SK-N-SH (cell line): ENCODE measurements at regions not wholly inside any gene's neighbourhood (a gene's known extent, or its start where the extent isn't known, plus 50 kb on each side); places are given as distances from the start of the nearest gene placed in this dataset.

Experiments
- CTCF ChIA-PET: fragments of 300-600, 350-600 bp; formaldehyde crosslinking; extraction: SDS; loops from one replicate; lab custom pipeline; 2021; lab: Yijun Ruan, JAX
- POLR2A ChIA-PET: fragments of 350-600 bp; sonication (Branson Sonifier 250); formaldehyde crosslinking; extraction: SDS; loops from one replicate; lab custom pipeline; 2020; ENCODE audit warnings: antibody characterized with exemption, inconsistent platforms; lab: Yijun Ruan, JAX
- DNase-seq: peaks from one replicate; pipeline ENCODE4 v3.0.0; 2012
- H2AFZ ChIP-seq: fragments of 200-600 bp; sonication (generic); 2 replicates; pipeline ENCODE4 v1.8.1; 2016; ENCODE audit warnings: antibody characterized with exemption, mild to moderate bottlenecking, low read depth
- H3F3A ChIP-seq: fragments of 200-600 bp; sonication (generic); replicated peaks from 2 replicates; pipeline ENCODE3; 2016; ENCODE audit warnings: antibody characterized with exemption, mild to moderate bottlenecking; ENCODE audit not compliant: insufficient read depth
- H3K27ac ChIP-seq, 2 experiments: fragments of 200-500 bp in 1 of 2; fragments of 200-600 bp in 1 of 2; sonication (Bioruptor generic) in 1 of 2; sonication (generic), shearing (Covaris generic) in 1 of 2; 2 replicates each; pipeline versions ENCODE4 v1.5.1 to v1.6.1; 2014 to 2016; ENCODE audit warnings: low read depth in 2 of 2, inconsistent platforms in 1 of 2, low read length in 1 of 2, mild to moderate bottlenecking in 1 of 2, mixed read lengths in 1 of 2
- H3K27me3 ChIP-seq: fragments of 200-600 bp; sonication (generic), shearing (Covaris generic); 2 replicates; pipeline ENCODE4 v1.6.1; 2016; ENCODE audit warnings: mixed run types; ENCODE audit not compliant: insufficient read depth
- H3K36me3 ChIP-seq, 2 experiments: fragments of 200-500 bp in 1 of 2; fragments of 200-600 bp in 1 of 2; sonication (Bioruptor generic) in 1 of 2; sonication (generic) in 1 of 2; replicated peaks in 1 of 2; 2 replicates each; pipeline versions ENCODE3 to v1.5.1; 2014 to 2016; ENCODE audit warnings: low read length in 1 of 2, mild to moderate bottlenecking in 1 of 2; ENCODE audit not compliant: insufficient read depth in 2 of 2, control insufficient read depth in 1 of 2
- H3K4me1 ChIP-seq, 2 experiments: fragments of 200-500 bp in 1 of 2; fragments of 200-600 bp in 1 of 2; sonication (Bioruptor generic) in 1 of 2; sonication (generic), shearing (Covaris generic) in 1 of 2; 2 replicates each; pipeline versions ENCODE4 v1.5.1 to v1.6.1; 2014 to 2016; ENCODE audit warnings: low read depth in 1 of 2, low read length in 1 of 2, mixed run types in 1 of 2; ENCODE audit not compliant: insufficient read depth in 2 of 2, control insufficient read depth in 1 of 2
- H3K4me2 ChIP-seq: fragments of 200-600 bp; sonication (generic), shearing (Covaris generic); 2 replicates; pipeline ENCODE4 v1.6.1; 2017; ENCODE audit warnings: mixed run types
- H3K4me3 ChIP-seq, 2 experiments: fragments of 200-500 bp in 1 of 2; fragments of 200-600 bp in 1 of 2; sonication (Bioruptor generic) in 1 of 2; sonication (generic), shearing (Covaris generic) in 1 of 2; 2 replicates each; pipeline versions ENCODE4 v1.5.1 to v1.8.1; 2014 to 2016; ENCODE audit warnings: low read depth in 2 of 2, inconsistent platforms in 1 of 2, low read length in 1 of 2, mild to moderate bottlenecking in 1 of 2, mixed read lengths in 1 of 2, moderate library complexity in 1 of 2
- H3K79me2 ChIP-seq: fragments of 200-600 bp; sonication (generic); 2 replicates; pipeline ENCODE4 v1.8.1; 2017; ENCODE audit warnings: mild to moderate bottlenecking; ENCODE audit not compliant: insufficient read depth
- H3K9ac ChIP-seq: fragments of 200-600 bp; sonication (generic); 2 replicates; pipeline ENCODE4 v1.6.1; 2017; ENCODE audit warnings: mixed run types
- H3K9me2 ChIP-seq: fragments of 200-600 bp; sonication (generic); 2 replicates; pipeline ENCODE4 v1.6.1; 2017; ENCODE audit warnings: mixed run types
- H3K9me3 ChIP-seq: fragments of 200-600 bp; sonication (generic); 2 replicates; pipeline ENCODE4 v1.6.1; 2017; ENCODE audit warnings: mixed run types, mild to moderate bottlenecking, moderate library complexity
- H4K20me1 ChIP-seq: fragments of 200-600 bp; sonication (generic); 2 replicates; pipeline ENCODE4 v1.6.1; 2017; ENCODE audit warnings: mild to moderate bottlenecking, mixed run types; ENCODE audit not compliant: insufficient read depth
- CHD2 ChIP-seq: fragments of 150-350 bp; IDR thresholded peaks from 2 replicates; pipeline ENCODE4 v1.6.1; 2018; ENCODE audit warnings: low read length; ENCODE audit not compliant: partially characterized antibody
- FOSL2 ChIP-seq: IDR thresholded peaks from 2 replicates; pipeline ENCODE4 v1.4.0; 2012; ENCODE audit warnings: low read depth, mild to moderate bottlenecking, moderate library complexity, borderline replicate concordance
- FOXJ3 ChIP-seq: sonication (generic); formaldehyde crosslinking; IDR thresholded peaks from 2 replicates; pipeline ENCODE4 v1.5.1; 2020; ENCODE audit warnings: mild to moderate bottlenecking, missing genetic modification reagents
- MEF2A ChIP-seq: IDR thresholded peaks from 2 replicates; pipeline ENCODE4 v1.4.0; 2012; ENCODE audit warnings: low read depth, borderline replicate concordance
- MXI1 ChIP-seq: IDR thresholded peaks from 2 replicates; pipeline ENCODE4 v1.6.1; 2012; ENCODE audit warnings: mild to moderate bottlenecking, low read depth, low read length, improper control_type of control experiment
- POLR2AphosphoS5 ChIP-seq: IDR thresholded peaks from 2 replicates; pipeline ENCODE4 v1.6.1; 2012; ENCODE audit warnings: low read depth, low read length
- RAD21 ChIP-seq: IDR thresholded peaks from 2 replicates; pipeline ENCODE4 v1.6.1; 2012; ENCODE audit warnings: mild to moderate bottlenecking, low read length
- REST ChIP-seq: IDR thresholded peaks from 2 replicates; pipeline ENCODE4 v1.6.1; 2012; ENCODE audit warnings: mild to moderate bottlenecking, low read depth, low read length, moderate library complexity
- TAF1 ChIP-seq: IDR thresholded peaks from 2 replicates; pipeline ENCODE4 v1.6.1; 2012; ENCODE audit warnings: low read depth, mild to moderate bottlenecking, low read length, moderate library complexity, borderline replicate concordance
- WGBS: methylation state at CpG from one replicate; pipeline ENCODE4 v1.1.6; 2017; ENCODE audit warnings: low lambda C conversion rate; 5-methylcytosine and 5-hydroxymethylcytosine counted together
- TF ChIP-seq, protein P1 (sequence below): fragments of 200-600 bp; sonication (generic); IDR thresholded peaks from 2 replicates; pipeline ENCODE4 v1.6.1; 2017; ENCODE audit warnings: antibody characterized with exemption, mild to moderate bottlenecking, moderate library complexity
- TF ChIP-seq, protein P2 (sequence below): IDR thresholded peaks from 2 replicates; pipeline ENCODE4 v1.4.0; 2012; ENCODE audit warnings: low read depth, borderline replicate concordance
- TF ChIP-seq, protein P3 (sequence below): IDR thresholded peaks from 2 replicates; pipeline ENCODE4; 2012

- Histone ChIP-seq H3K4me3 (no peak overlapping the region), H4K20me1 (no peaks in the 10 kb centered on the region), H3K9ac (no peak overlapping the region), H3K36me3 (no peaks in the 10 kb centered on the region), H3K9me3 (no peaks in the 10 kb centered on the region), H3K27ac (no peak overlapping the region), H3F3A (no peaks in the 10 kb centered on the region), H3K27me3 (no peaks in the 10 kb centered on the region), H2AFZ (no peak overlapping the region), H3K4me1 (peaks cover 0 to 3% of the 10 kb centered on the region in 2 experiments; a peak in 2 of 4 replicates), H3K4me2 (no peak overlapping the region), H3K79me2 (no peaks in the 10 kb centered on the region), H3K9me2 (no peaks in the 10 kb centered on the region)
- TF ChIP-seq MEF2A (no peak), TAF1 (no peak), RAD21 (no peak)
- TF ChIP-seq, protein P1, sequence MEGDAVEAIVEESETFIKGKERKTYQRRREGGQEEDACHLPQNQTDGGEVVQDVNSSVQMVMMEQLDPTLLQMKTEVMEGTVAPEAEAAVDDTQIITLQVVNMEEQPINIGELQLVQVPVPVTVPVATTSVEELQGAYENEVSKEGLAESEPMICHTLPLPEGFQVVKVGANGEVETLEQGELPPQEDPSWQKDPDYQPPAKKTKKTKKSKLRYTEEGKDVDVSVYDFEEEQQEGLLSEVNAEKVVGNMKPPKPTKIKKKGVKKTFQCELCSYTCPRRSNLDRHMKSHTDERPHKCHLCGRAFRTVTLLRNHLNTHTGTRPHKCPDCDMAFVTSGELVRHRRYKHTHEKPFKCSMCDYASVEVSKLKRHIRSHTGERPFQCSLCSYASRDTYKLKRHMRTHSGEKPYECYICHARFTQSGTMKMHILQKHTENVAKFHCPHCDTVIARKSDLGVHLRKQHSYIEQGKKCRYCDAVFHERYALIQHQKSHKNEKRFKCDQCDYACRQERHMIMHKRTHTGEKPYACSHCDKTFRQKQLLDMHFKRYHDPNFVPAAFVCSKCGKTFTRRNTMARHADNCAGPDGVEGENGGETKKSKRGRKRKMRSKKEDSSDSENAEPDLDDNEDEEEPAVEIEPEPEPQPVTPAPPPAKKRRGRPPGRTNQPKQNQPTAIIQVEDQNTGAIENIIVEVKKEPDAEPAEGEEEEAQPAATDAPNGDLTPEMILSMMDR = no peak
- CTCF ChIA-PET = interaction anchor here (0.6 kb wide), 1 partner anchor 40 kb away, joined by 3 read pairs; no protein-coding TSS in a partner anchor
- DNase-seq = no peak
- 24% methylated on average over 5 of the region's 5 CpGs for WGBS
- POLR2A ChIA-PET = no interaction called here
Observed at GRCh38 chr7:25809441-25809840, 342.6 kb upstream of the NFE2L3 start.

DNA sequence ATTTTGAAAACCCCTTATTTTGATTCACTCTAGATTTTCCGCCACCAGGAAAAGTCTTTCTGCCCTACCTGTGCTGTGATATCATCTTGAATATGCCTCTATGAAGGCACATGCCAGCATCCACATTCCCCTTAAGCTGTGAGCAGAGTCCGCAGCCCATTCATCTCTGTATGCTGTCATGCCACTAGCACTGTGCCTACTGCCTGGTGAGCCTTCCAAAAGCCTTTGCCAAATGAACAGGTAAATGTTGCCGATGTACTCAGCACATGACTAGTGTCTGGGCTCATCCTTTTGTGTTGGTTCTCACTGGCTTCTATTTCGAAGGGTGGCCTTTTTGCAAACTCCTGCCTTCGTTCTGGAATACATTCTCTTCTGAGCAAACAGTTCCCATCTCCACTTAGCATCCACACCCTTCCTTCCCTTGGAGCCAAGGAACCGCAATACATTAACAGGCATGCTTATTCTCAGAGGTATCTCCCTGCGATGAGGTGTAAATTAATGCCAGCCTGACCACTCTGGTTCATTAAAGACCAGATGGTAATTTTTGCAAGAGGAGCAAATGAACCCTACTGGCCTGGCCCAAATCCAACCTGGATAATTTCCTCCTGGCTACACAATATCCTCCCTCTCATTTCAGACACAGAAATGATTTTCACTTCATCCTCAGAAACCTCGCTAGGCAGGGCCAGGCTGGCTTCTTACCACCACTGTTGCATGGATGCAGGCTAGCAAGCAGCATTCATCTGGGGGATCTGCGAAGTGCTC, 339.7 kb upstream of the NFE2L3 start:
- POLR2A ChIA-PET = no interaction called here
- WGBS = 30% methylated on average over 9 of the region's 9 CpGs

More for the DNA sequence above, 339.7 kb upstream of the NFE2L3 start:
- DNase-seq = no peak
- Histone ChIP-seq H3K27me3 (no peaks in the 10 kb centered on the region), H3K79me2 (no peaks in the 10 kb centered on the region), H4K20me1 (no peaks in the 10 kb centered on the region), H2AFZ (no peak overlapping the region), H3F3A (no peaks in the 10 kb centered on the region), H3K4me2 (no peak overlapping the region), H3K9me2 (no peaks in the 10 kb centered on the region), H3K9me3 (no peaks in the 10 kb centered on the region), H3K27ac (no peak overlapping the region), H3K4me3 (no peak overlapping the region), H3K9ac (no peak overlapping the region), H3K4me1 (no peaks in the 10 kb centered on the region; a peak in 2 of 4 replicates), H3K36me3 (no peaks in the 10 kb centered on the region)
- TF ChIP-seq REST = no peak
- TF ChIP-seq, protein P2, sequence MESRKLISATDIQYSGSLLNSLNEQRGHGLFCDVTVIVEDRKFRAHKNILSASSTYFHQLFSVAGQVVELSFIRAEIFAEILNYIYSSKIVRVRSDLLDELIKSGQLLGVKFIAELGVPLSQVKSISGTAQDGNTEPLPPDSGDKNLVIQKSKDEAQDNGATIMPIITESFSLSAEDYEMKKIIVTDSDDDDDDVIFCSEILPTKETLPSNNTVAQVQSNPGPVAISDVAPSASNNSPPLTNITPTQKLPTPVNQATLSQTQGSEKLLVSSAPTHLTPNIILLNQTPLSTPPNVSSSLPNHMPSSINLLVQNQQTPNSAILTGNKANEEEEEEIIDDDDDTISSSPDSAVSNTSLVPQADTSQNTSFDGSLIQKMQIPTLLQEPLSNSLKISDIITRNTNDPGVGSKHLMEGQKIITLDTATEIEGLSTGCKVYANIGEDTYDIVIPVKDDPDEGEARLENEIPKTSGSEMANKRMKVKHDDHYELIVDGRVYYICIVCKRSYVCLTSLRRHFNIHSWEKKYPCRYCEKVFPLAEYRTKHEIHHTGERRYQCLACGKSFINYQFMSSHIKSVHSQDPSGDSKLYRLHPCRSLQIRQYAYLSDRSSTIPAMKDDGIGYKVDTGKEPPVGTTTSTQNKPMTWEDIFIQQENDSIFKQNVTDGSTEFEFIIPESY = no peak
- TF ChIP-seq, protein P3, sequence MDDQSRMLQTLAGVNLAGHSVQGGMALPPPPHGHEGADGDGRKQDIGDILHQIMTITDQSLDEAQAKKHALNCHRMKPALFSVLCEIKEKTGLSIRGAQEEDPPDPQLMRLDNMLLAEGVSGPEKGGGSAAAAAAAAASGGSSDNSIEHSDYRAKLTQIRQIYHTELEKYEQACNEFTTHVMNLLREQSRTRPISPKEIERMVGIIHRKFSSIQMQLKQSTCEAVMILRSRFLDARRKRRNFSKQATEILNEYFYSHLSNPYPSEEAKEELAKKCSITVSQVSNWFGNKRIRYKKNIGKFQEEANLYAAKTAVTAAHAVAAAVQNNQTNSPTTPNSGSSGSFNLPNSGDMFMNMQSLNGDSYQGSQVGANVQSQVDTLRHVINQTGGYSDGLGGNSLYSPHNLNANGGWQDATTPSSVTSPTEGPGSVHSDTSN = no peak
- TF ChIP-seq FOSL2 = no peak
- TF ChIP-seq MXI1 = no peak
- no peak for TF ChIP-seq CHD2
- TF ChIP-seq FOXJ3 (CRISPR knock-in tag) = no peak
- no peak for TF ChIP-seq POLR2AphosphoS5
- CTCF ChIA-PET = interaction anchor here (0.9 to 1.8 kb wide), 2 partner anchors 12 to 33 kb away, joined by 3 to 4 read pairs; no protein-coding TSS in a partner anchor
